ENCODE measurements at regions not wholly inside any gene's neighbourhood (a gene's known extent, or its start where the extent isn't known, plus 50 kb on each side); places are given as distances from the start of the nearest gene placed in this dataset.

GRCh38 chr2:180535289-180535688 is 445.1 kb upstream of the UBE2E3 start:
- no peak for TF ChIP-seq POLR2AphosphoS5 (IDR thresholded peaks at IDR 0.05; ENCODE audit: low read depth, low read length)
- TF ChIP-seq TAF1 (IDR thresholded peaks at IDR 0.05; ENCODE audit: borderline replicate concordance, insufficient read depth, low read length) = no peak
- no peak for TF ChIP-seq REST (IDR thresholded peaks at IDR 0.05; ENCODE audit: insufficient read depth in 1 of 2, low read depth in 2 of 2, low read length in 2 of 2)
- no peak for TF ChIP-seq FOXP2 (optimal IDR thresholded peaks at IDR 0.05; ENCODE audit: borderline replicate concordance, extremely low read depth, extremely low read length, insufficient read depth)
- no peak for TF ChIP-seq SIN3A (IDR thresholded peaks at IDR 0.05; ENCODE audit: borderline replicate concordance, insufficient read depth, low read length)

GRCh38 chr2:180524499-180524898 is 455.9 kb upstream of the UBE2E3 start:
- no peak for TF ChIP-seq REST (IDR thresholded peaks at IDR 0.05; ENCODE audit: insufficient read depth in 1 of 2, low read depth in 2 of 2, low read length in 2 of 2)
- no peak for TF ChIP-seq TAF1 (IDR thresholded peaks at IDR 0.05; ENCODE audit: borderline replicate concordance, insufficient read depth, low read length)

GRCh38 chr2:180523621-180524340 is 456.6 kb upstream of the UBE2E3 start:
- TF ChIP-seq POLR2AphosphoS5 (IDR thresholded peaks at IDR 0.05; ENCODE audit: low read depth, low read length) (no peak), TAF1 (IDR thresholded peaks at IDR 0.05; ENCODE audit: borderline replicate concordance, insufficient read depth, low read length) (no peak), SIN3A (IDR thresholded peaks at IDR 0.05; ENCODE audit: borderline replicate concordance, insufficient read depth, low read length) (no peak), FOXP2 (optimal IDR thresholded peaks at IDR 0.05; ENCODE audit: borderline replicate concordance, extremely low read depth, extremely low read length, insufficient read depth) (no peak), REST (IDR thresholded peaks at IDR 0.05; ENCODE audit: insufficient read depth in 1 of 2, low read depth in 2 of 2, low read length in 2 of 2) (no peak)

- TF ChIP-seq SIN3A (IDR thresholded peaks at IDR 0.05; ENCODE audit: borderline replicate concordance, insufficient read depth, low read length) = no peak
- TF ChIP-seq POLR2AphosphoS5 (IDR thresholded peaks at IDR 0.05; ENCODE audit: low read depth, low read length) = no peak
- TF ChIP-seq FOXP2 (optimal IDR thresholded peaks at IDR 0.05; ENCODE audit: borderline replicate concordance, extremely low read depth, extremely low read length, insufficient read depth) = no peak
- no peak for TF ChIP-seq REST (IDR thresholded peaks at IDR 0.05; ENCODE audit: insufficient read depth in 1 of 2, low read depth in 2 of 2, low read length in 2 of 2)
- TF ChIP-seq TAF1 (IDR thresholded peaks at IDR 0.05; ENCODE audit: borderline replicate concordance, insufficient read depth, low read length) = no peak
These were observed 459.4 kb upstream of the UBE2E3 start for GRCh38 chr2:180520921-180521581.
